Liver (tissue), 8 donors: ENCODE measurements at regions not wholly inside any gene's neighbourhood (a gene's known extent, or its start where the extent isn't known, plus 50 kb on each side); places are given as distances from the start of the nearest gene placed in this dataset.

Experiments
- DNase-seq: peaks from one replicate; pipeline ENCODE4 v3.0.0-alpha.2; 2017; ENCODE audit warnings: low spot score
- H3K27ac ChIP-seq, 2 donors: one replicate each; pipeline ENCODE4 v1.7.0; 2013; ENCODE audit warnings: inconsistent platforms in 2 of 2, low read length in 2 of 2, control low read depth in 1 of 2, low read depth in 1 of 2, mild to moderate bottlenecking in 1 of 2
- H3K27me3 ChIP-seq, 4 donors: one replicate each; pipeline versions ENCODE4 v1.6.1 to v1.7.0; 2013; ENCODE audit warnings: low read length in 3 of 4, inconsistent platforms in 1 of 4, mild to moderate bottlenecking in 1 of 4, moderate library complexity in 1 of 4; ENCODE audit not compliant: control insufficient read depth in 4 of 4, insufficient read depth in 4 of 4
- H3K36me3 ChIP-seq, 4 donors: one replicate each; pipeline versions ENCODE4 v1.6.1 to v1.7.0; 2013; ENCODE audit warnings: low read length in 3 of 4, mild to moderate bottlenecking in 3 of 4, low read depth in 1 of 4, moderate library complexity in 1 of 4; ENCODE audit not compliant: control insufficient read depth in 4 of 4, insufficient read depth in 3 of 4
- H3K4me1 ChIP-seq, 4 donors: one replicate each; pipeline versions ENCODE4 v1.6.1 to v1.7.0; 2013; ENCODE audit warnings: low read length in 3 of 4, mild to moderate bottlenecking in 3 of 4, moderate library complexity in 1 of 4; ENCODE audit not compliant: control insufficient read depth in 4 of 4, insufficient read depth in 4 of 4
- H3K4me3 ChIP-seq, 3 donors: one replicate each; pipeline versions ENCODE4 v1.6.1 to v1.7.0; 2013; ENCODE audit warnings: low read length in 3 of 3, control low read depth in 1 of 3, low read depth in 1 of 3, mild to moderate bottlenecking in 1 of 3
- H3K9ac ChIP-seq, 2 donors: one replicate each; pipeline ENCODE4 v1.7.0; 2013; ENCODE audit warnings: low read length in 2 of 2, mild to moderate bottlenecking in 2 of 2, moderate library complexity in 2 of 2, control low read depth in 1 of 2, low read depth in 1 of 2
- H3K9me3 ChIP-seq, 4 donors: one replicate each; pipeline versions ENCODE4 v1.6.1 to v1.7.0; 2013; ENCODE audit warnings: low read length in 3 of 4; ENCODE audit not compliant: control insufficient read depth in 4 of 4
- ATF3 ChIP-seq: IDR thresholded peaks from 2 replicates; pipeline ENCODE4 v1.6.1; 2016; ENCODE audit warnings: antibody characterized with exemption
- CTCF ChIP-seq: fragments of 150-350 bp; IDR thresholded peaks from 2 replicates; pipeline ENCODE4 v1.5.1; 2017; ENCODE audit warnings: improper control_type of control experiment, low read depth, low read length; ENCODE audit not compliant: missing input control
- EGR1 ChIP-seq, 2 donors: IDR thresholded peaks; 2 replicates each; pipeline ENCODE4 v1.6.1; 2016 to 2018; ENCODE audit warnings: antibody characterized with exemption in 2 of 2, low read depth in 2 of 2
- FOXA2 ChIP-seq: IDR thresholded peaks from 2 replicates; pipeline ENCODE4 v1.6.1; 2016; ENCODE audit warnings: antibody characterized with exemption
- GABPA ChIP-seq, 2 donors: IDR thresholded peaks in 1 of 2; conservative IDR thresholded peaks in 1 of 2; 2 replicates each; pipeline ENCODE4 v1.6.1; 2016; ENCODE audit warnings: antibody characterized with exemption in 2 of 2, mild to moderate bottlenecking in 1 of 2, moderate library complexity in 1 of 2
- HNF4A ChIP-seq, 2 donors: conservative IDR thresholded peaks; 2 replicates each; pipeline ENCODE4 v1.6.1; 2016; ENCODE audit warnings: antibody characterized with exemption in 2 of 2, mild to moderate bottlenecking in 2 of 2
- HNF4G ChIP-seq: IDR thresholded peaks from 2 replicates; pipeline ENCODE4 v1.6.1; 2016; ENCODE audit warnings: antibody characterized with exemption
- MAX ChIP-seq: IDR thresholded peaks from 2 replicates; pipeline ENCODE4 v1.6.1; 2016; ENCODE audit warnings: antibody characterized with exemption
- NR2F2 ChIP-seq: IDR thresholded peaks from 2 replicates; pipeline ENCODE4 v1.6.1; 2016; ENCODE audit warnings: antibody characterized with exemption
- RXRA ChIP-seq, 2 donors: IDR thresholded peaks; 2 replicates each; pipeline ENCODE4 v1.6.1; 2017 to 2018; ENCODE audit warnings: antibody characterized with exemption in 2 of 2, mild to moderate bottlenecking in 1 of 2
- SP1 ChIP-seq: IDR thresholded peaks from 2 replicates; pipeline ENCODE4 v1.6.1; 2018; ENCODE audit warnings: antibody characterized with exemption, mild to moderate bottlenecking
- TAF1 ChIP-seq: conservative IDR thresholded peaks from 2 replicates; pipeline ENCODE4 v1.6.1; 2016; ENCODE audit warnings: antibody characterized with exemption, mild to moderate bottlenecking
- YY1 ChIP-seq: IDR thresholded peaks from 2 replicates; pipeline ENCODE4 v1.6.1; 2016; ENCODE audit warnings: antibody characterized with exemption, mild to moderate bottlenecking
- ZBTB33 ChIP-seq: IDR thresholded peaks from 2 replicates; pipeline ENCODE4 v1.6.1; 2016; ENCODE audit warnings: antibody characterized with exemption
- WGBS: extraction: QIAGEN DNeasy Blood & Tissue Kit; methylation state at CpG from one replicate; pipeline ENCODE4 v1.1.7; 2013; 5-methylcytosine and 5-hydroxymethylcytosine counted together
- donor health status: healthy.
- donor health status: healthy.
- donor health status: healthy.
- donor health status: healthy.
- donor health status: healthy.

GRCh38 chr2:133667968-133668367 lies 99.7 kb upstream of the NCKAP5 start:
- Histone ChIP-seq H3K9ac (no peak overlapping the region), H3K36me3 (no peaks in the 10 kb centered on the region), H3K9me3 (peaks cover 0 to 2% (median 0%) of the 10 kb centered on the region in 4 donors), H3K27ac (no peak overlapping the region), H3K4me3 (no peak overlapping the region), H3K27me3 (no peaks in the 10 kb centered on the region), H3K4me1 (peaks cover 0 to 4% (median under 1%) of the 10 kb centered on the region in 4 donors)
- WGBS: 98% methylated on average over 1 of the region's 1 CpG
- TF ChIP-seq NR2F2 (no peak), YY1 (no peak), CTCF (no peak)
- no peak for DNase-seq

GRCh38 chr2:133668547-133668946 lies 100.3 kb upstream of the NCKAP5 start:
- peaks cover 0 to 2% (median 0%) of the 10 kb centered on the region in 4 donors for H3K9me3 ChIP-seq

GRCh38 chr2:133673305-133673905 lies 105.1 kb upstream of the NCKAP5 start:
- Histone ChIP-seq H3K27ac (peak overlapping the region; percentile 83 to 87), H3K9ac (no peak overlapping the region), H3K27me3 (no peaks in the 10 kb centered on the region), H3K4me1 (peaks cover 0 to 30% (median 19%) of the 10 kb centered on the region in 4 donors), H3K36me3 (no peaks in the 10 kb centered on the region), H3K9me3 (peaks cover 0 to 2% (median 0%) of the 10 kb centered on the region in 4 donors), H3K4me3 (no peak overlapping the region)
- 43% methylated on average over 6 of the region's 6 CpGs for WGBS
- no peak for DNase-seq
- TF ChIP-seq HNF4G (no peak), ZBTB33 (no peak), MAX (no peak), YY1 (no peak), HNF4A (conservative IDR thresholded peaks at IDR 0.05) (no peak), RXRA (IDR thresholded peaks at IDR 0.05) (no peak), GABPA (IDR thresholded peaks at IDR 0.05 in 1 of 2, conservative IDR thresholded peaks at IDR 0.05 in 1 of 2) (no peak), TAF1 (no peak), CTCF (no peak), EGR1 (IDR thresholded peaks at IDR 0.05; ENCODE audit: low read depth in 2 of 2) (no peak), FOXA2 (no peak), ATF3 (no peak), NR2F2 (no peak), SP1 (no peak)

More at GRCh38 chr2:133668547-133668946, 100.3 kb upstream of the NCKAP5 start:
- Histone ChIP-seq H3K4me3 (no peak overlapping the region), H3K27ac (no peak overlapping the region), H3K27me3 (no peaks in the 10 kb centered on the region), H3K4me1 (peaks cover 0 to 10% (median 6%) of the 10 kb centered on the region in 4 donors), H3K36me3 (no peaks in the 10 kb centered on the region), H3K9ac (no peak overlapping the region)
- 98% methylated on average over 2 of the region's 2 CpGs for WGBS
- DNase-seq: no peak
- no peak for TF ChIP-seq HNF4A (conservative IDR thresholded peaks at IDR 0.05)
